HEK293T (cell line): ENCODE measurements at regions not wholly inside any gene's neighbourhood (a gene's known extent, or its start where the extent isn't known, plus 50 kb on each side); places are given as distances from the start of the nearest gene placed in this dataset.

Experiments
- ARNT ChIP-seq: fragments of 450-650 bp; IDR thresholded peaks from 2 replicates; pipeline ENCODE4 v1.6.1; 2017; ENCODE audit warnings: mild to moderate bottlenecking
- BHLHE40 ChIP-seq: fragments of 450-650 bp; IDR thresholded peaks from 2 replicates; pipeline ENCODE4 v1.6.1; 2016; ENCODE audit warnings: mild to moderate bottlenecking, moderate library complexity, borderline replicate concordance
- FOXK2 ChIP-seq: fragments of 450-650 bp; IDR thresholded peaks from 2 replicates; pipeline ENCODE4 v1.6.1; 2016; ENCODE audit warnings: mild to moderate bottlenecking
- FOXM1 ChIP-seq: fragments of 450-650 bp; IDR thresholded peaks from 2 replicates; pipeline ENCODE4 v1.6.1; 2017; ENCODE audit warnings: mild to moderate bottlenecking, borderline replicate concordance
- HDGF ChIP-seq: fragments of 450-650 bp; IDR thresholded peaks from 2 replicates; pipeline ENCODE4 v1.6.1; 2017; ENCODE audit warnings: antibody characterized with exemption, borderline replicate concordance
- SUZ12 ChIP-seq: fragments of 450-650 bp; IDR thresholded peaks from 2 replicates; pipeline ENCODE4 v1.6.1; 2016; ENCODE audit warnings: mild to moderate bottlenecking
- TARDBP ChIP-seq: fragments of 450-650 bp; IDR thresholded peaks from 2 replicates; pipeline ENCODE4 v1.6.1; 2016
- ZNF384 ChIP-seq: fragments of 450-650 bp; IDR thresholded peaks from 2 replicates; pipeline ENCODE4 v1.6.1; 2016

GRCh38 chr9:84511651-84512050 lies 157.9 kb upstream of the NTRK2 start:
- no peak for TF ChIP-seq ZNF384
- TF ChIP-seq HDGF = no peak
- no peak for TF ChIP-seq ARNT
- TF ChIP-seq SUZ12 = no peak
- no peak for TF ChIP-seq FOXM1
- TF ChIP-seq TARDBP = no peak
- TF ChIP-seq BHLHE40 = no peak
- TF ChIP-seq FOXK2 = no peak
